ENCODE measurements at regions not wholly inside any gene's neighbourhood (a gene's known extent, or its start where the extent isn't known, plus 50 kb on each side); places are given as distances from the start of the nearest gene placed in this dataset.

- no peak for DNase-seq
Measured at GRCh38 chr9:129504404-129504803, 116.5 kb downstream of the C9orf50 start.

- DNase-seq = no peak
Measured at GRCh38 chr9:129501771-129502319, 119.1 kb downstream of the C9orf50 start.

GRCh38 chr9:129500863-129501770, 119.8 kb downstream of the C9orf50 start:
- no peak for DNase-seq

- no peak for DNase-seq
Measured at GRCh38 chr9:129500161-129500862, 120.6 kb downstream of the C9orf50 start.

- no peak for DNase-seq
Measured at GRCh38 chr9:129498451-129499384, 122.2 kb downstream of the C9orf50 start.

GRCh38 chr9:129497813-129498450, 123.0 kb downstream of the C9orf50 start:
- no peak for DNase-seq

- no peak for DNase-seq
Measured at GRCh38 chr9:129497005-129497812, 123.7 kb downstream of the C9orf50 start.

- peak; percentile 74 for DNase-seq
Measured at GRCh38 chr9:129496473-129497004, 124.4 kb downstream of the C9orf50 start.

- DNase-seq = peak; percentile 71
Measured at GRCh38 chr9:129495620-129496472, 125.1 kb downstream of the C9orf50 start.

- DNase-seq = no peak
Measured at GRCh38 chr9:129494113-129494789, 126.7 kb downstream of the C9orf50 start.

GRCh38 chr9:129493706-129494047, 127.2 kb downstream of the C9orf50 start:
- DNase-seq = no peak

- no peak for DNase-seq
Measured at GRCh38 chr9:129493002-129493705, 127.7 kb downstream of the C9orf50 start.

- no peak for DNase-seq
Measured at GRCh38 chr9:129491487-129491855, 129.4 kb downstream of the C9orf50 start.

- no peak for DNase-seq
Measured at GRCh38 chr9:129490583-129491486, 130.1 kb downstream of the C9orf50 start.

GRCh38 chr9:129489838-129490582, 130.9 kb downstream of the C9orf50 start:
- DNase-seq = no peak

GRCh38 chr9:129487658-129488483, 133.0 kb downstream of the C9orf50 start:
- peak; percentile 35 for DNase-seq

Data from hematopoietic multipotent progenitor cell treated with erythropoietin and hydrocortisone succinate and interleukin-3 and kit ligand, for 8 days (in vitro differentiated cells).